HG03520 (cell line): ENCODE measurements at regions not wholly inside any gene's neighbourhood (a gene's known extent, or its start where the extent isn't known, plus 50 kb on each side); places are given as distances from the start of the nearest gene placed in this dataset.

Experiments
- ATAC-seq: cut with Tn5 transposase; IDR thresholded peaks from one replicate; pipeline ENCODE4 v1.9.1; 2021; ENCODE audit warnings: mild to moderate bottlenecking, moderate library complexity; ENCODE audit not compliant: unreplicated experiment

DNA sequence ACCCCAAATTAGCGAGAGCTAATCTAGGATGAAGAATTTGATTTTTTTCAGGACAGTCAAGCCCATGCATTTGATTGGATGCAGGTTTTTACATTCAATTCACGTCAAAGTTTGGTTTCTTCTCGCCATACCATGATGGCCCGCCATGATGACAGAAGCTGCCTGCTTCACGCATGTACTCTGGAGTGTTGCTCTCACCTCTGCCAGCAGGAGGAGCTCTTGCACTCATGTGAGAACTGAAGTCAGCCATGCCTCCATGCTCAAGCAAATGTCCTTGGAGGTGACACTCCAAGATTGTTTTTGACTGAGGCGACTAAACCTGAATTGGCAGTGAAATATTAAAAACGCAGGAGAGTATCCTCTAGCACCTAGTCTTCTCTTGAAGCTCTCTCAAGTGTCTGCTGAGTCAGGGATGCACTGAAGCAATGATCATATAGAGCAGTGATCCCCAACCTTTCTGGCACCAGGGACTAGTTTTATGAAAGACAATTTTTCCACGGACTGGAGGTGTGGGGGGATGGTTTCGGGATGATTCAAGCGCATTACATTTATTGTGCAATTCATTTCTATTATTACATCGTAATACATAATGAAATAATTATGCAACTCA is 120.9 kb downstream of the SAMMSON start:
- peak; percentile 100 for ATAC-seq

DNA sequence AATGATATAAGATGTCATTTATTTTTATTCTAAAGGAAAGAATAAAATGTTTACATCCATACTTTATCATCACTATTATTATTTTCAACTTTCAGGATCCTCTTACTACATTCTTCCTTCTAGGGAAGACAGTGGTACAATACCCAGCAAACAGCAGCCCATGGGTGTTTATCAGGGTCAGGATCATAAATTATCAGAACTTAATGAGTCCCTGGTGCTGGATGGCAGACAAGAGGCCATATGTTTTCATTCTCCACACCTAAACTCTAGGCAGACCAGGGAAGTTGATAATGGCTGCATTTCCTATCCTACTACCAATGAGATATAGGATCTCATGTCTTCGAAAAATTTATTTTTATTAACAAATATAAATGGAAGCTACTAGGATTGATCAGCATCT is 127.7 kb downstream of the SAMMSON start:
- ATAC-seq = no peak

- no peak for ATAC-seq
Observed at GRCh38 chr3:70137366-70137765, 137.8 kb downstream of the SAMMSON start.

DNA sequence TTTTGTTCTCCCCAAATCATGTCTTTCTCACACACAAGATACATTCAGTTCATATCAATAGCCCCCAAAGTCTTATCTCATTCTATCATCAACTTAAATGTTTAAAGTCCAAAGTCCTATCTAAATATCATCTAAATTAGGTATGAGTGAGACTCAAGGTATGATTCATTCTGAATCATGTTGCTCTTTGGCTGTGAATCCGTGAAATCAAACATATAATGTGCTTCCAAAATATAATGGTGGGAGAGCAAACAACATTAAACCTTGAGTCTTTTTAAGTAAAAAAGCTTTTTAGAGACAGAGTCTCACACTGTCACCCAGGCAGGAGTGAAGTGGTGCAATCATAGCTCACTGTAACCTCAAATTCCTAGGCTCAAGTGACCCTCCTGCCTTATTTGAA is 139.1 kb downstream of the SAMMSON start:
- ATAC-seq = no peak
